ENCODE measurements at regions not wholly inside any gene's neighbourhood (a gene's known extent, or its start where the extent isn't known, plus 50 kb on each side); places are given as distances from the start of the nearest gene placed in this dataset.

- Mint-ChIP-seq H3K4me1 (no peaks in the 10 kb centered on the region), H3K36me3 (peaks cover 0 to 7% (median 0%) of the 10 kb centered on the region in 3 donors), H3K4me3 (no peak overlapping the region), H3K27me3 (no peaks in the 10 kb centered on the region), H3K27ac (no peak overlapping the region), H3K9me3 (peaks cover 0 to 28% (median 14%) of the 10 kb centered on the region in 9 donors)
- no peak for DNase-seq
- no peak for ATAC-seq
- POLR2A ChIA-PET = no interaction called here
These were observed 1038.8 kb upstream of the ARRDC3 start for GRCh38 chr5:92421942-92422341.

- H3K27ac Mint-ChIP-seq = no peak overlapping the region
- POLR2A ChIA-PET = no interaction called here
- peaks cover 0 to 28% (median 14%) of the 10 kb centered on the region in 9 donors for H3K9me3 Mint-ChIP-seq
- peaks cover 0 to 7% (median 0%) of the 10 kb centered on the region in 3 donors for H3K36me3 Mint-ChIP-seq
- no peaks in the 10 kb centered on the region for H3K4me1 Mint-ChIP-seq
- no peak overlapping the region for H3K4me3 Mint-ChIP-seq
- ATAC-seq = no peak
- H3K27me3 Mint-ChIP-seq = no peaks in the 10 kb centered on the region
- DNase-seq = no peak
These were observed 1038.1 kb upstream of the ARRDC3 start for GRCh38 chr5:92421196-92421595.

GRCh38 chr5:92419261-92419660 is 1036.1 kb upstream of the ARRDC3 start:
- Mint-ChIP-seq H3K27ac (no peak overlapping the region), H3K4me1 (no peaks in the 10 kb centered on the region), H3K4me3 (no peak overlapping the region), H3K27me3 (no peaks in the 10 kb centered on the region), H3K36me3 (peaks cover 0 to 7% (median 0%) of the 10 kb centered on the region in 3 donors), H3K9me3 (peaks cover 0 to 28% (median 11%) of the 10 kb centered on the region in 9 donors)
- POLR2A ChIA-PET = no interaction called here
- ATAC-seq = no peak
- DNase-seq = no peak

- Mint-ChIP-seq H3K9me3 (peaks cover 0 to 21% (median 7%) of the 10 kb centered on the region in 9 donors), H3K4me3 (no peak overlapping the region), H3K27ac (no peak overlapping the region), H3K36me3 (peaks cover 0 to 3% (median 0%) of the 10 kb centered on the region in 3 donors), H3K4me1 (no peaks in the 10 kb centered on the region), H3K27me3 (no peaks in the 10 kb centered on the region)
- DNase-seq (no peak), ATAC-seq (no peak)
- POLR2A ChIA-PET = no interaction called here
These were observed 1035.2 kb upstream of the ARRDC3 start for GRCh38 chr5:92418341-92418740.

GRCh38 chr5:92409134-92409533 is 1026.0 kb upstream of the ARRDC3 start:
- peaks cover 0 to 13% (median 2%) of the 10 kb centered on the region in 9 donors for H3K9me3 Mint-ChIP-seq
- no peaks in the 10 kb centered on the region for H3K27me3 Mint-ChIP-seq
- no peaks in the 10 kb centered on the region for H3K36me3 Mint-ChIP-seq
- ATAC-seq (no peak), DNase-seq (no peak)
- no peak overlapping the region for H3K4me3 Mint-ChIP-seq
- no peak overlapping the region for H3K27ac Mint-ChIP-seq
- H3K4me1 Mint-ChIP-seq = no peaks in the 10 kb centered on the region
- POLR2A ChIA-PET = no interaction called here

- Mint-ChIP-seq H3K36me3 (no peaks in the 10 kb centered on the region), H3K27ac (no peak overlapping the region)
These were observed 1020.0 kb upstream of the ARRDC3 start for GRCh38 chr5:92402956-92403702.

GRCh38 chr5:92402045-92402444 is 1018.9 kb upstream of the ARRDC3 start:
- DNase-seq (no peak), ATAC-seq (no peak)
- POLR2A ChIA-PET = no interaction called here
- H3K4me1 Mint-ChIP-seq = no peaks in the 10 kb centered on the region
- H3K36me3 Mint-ChIP-seq = no peaks in the 10 kb centered on the region
- no peak overlapping the region for H3K27ac Mint-ChIP-seq
- peaks cover 0 to 11% (median 0%) of the 10 kb centered on the region in 9 donors for H3K9me3 Mint-ChIP-seq
- H3K27me3 Mint-ChIP-seq = no peaks in the 10 kb centered on the region
- no peak overlapping the region for H3K4me3 Mint-ChIP-seq

More at GRCh38 chr5:92402956-92403702, 1020.0 kb upstream of the ARRDC3 start:
- no peak for ATAC-seq
- no peak for DNase-seq
- POLR2A ChIA-PET = no interaction called here
- peaks cover 0 to 13% (median 2%) of the 10 kb centered on the region in 9 donors for H3K9me3 Mint-ChIP-seq
- H3K4me3 Mint-ChIP-seq = no peak overlapping the region
- no peaks in the 10 kb centered on the region for H3K4me1 Mint-ChIP-seq
- H3K27me3 Mint-ChIP-seq = no peaks in the 10 kb centered on the region

GRCh38 chr5:92401492-92401891 is 1018.4 kb upstream of the ARRDC3 start:
- H3K4me1 Mint-ChIP-seq = no peaks in the 10 kb centered on the region
- H3K27ac Mint-ChIP-seq = no peak overlapping the region
- H3K9me3 Mint-ChIP-seq = peaks cover 0 to 9% (median 0%) of the 10 kb centered on the region in 9 donors
- no peak for ATAC-seq
- no peak overlapping the region for H3K4me3 Mint-ChIP-seq
- no peaks in the 10 kb centered on the region for H3K27me3 Mint-ChIP-seq
- POLR2A ChIA-PET = no interaction called here
- no peak for DNase-seq
- H3K36me3 Mint-ChIP-seq = no peaks in the 10 kb centered on the region

GRCh38 chr5:92394936-92395335 is 1011.8 kb upstream of the ARRDC3 start:
- POLR2A ChIA-PET = no interaction called here
- H3K4me1 Mint-ChIP-seq = no peaks in the 10 kb centered on the region
- no peaks in the 10 kb centered on the region for H3K27me3 Mint-ChIP-seq
- H3K27ac Mint-ChIP-seq = no peak overlapping the region
- DNase-seq = no peak
- no peak overlapping the region for H3K4me3 Mint-ChIP-seq
- peaks cover 0 to 7% (median 0%) of the 10 kb centered on the region in 9 donors for H3K9me3 Mint-ChIP-seq
- no peak for ATAC-seq
- no peaks in the 10 kb centered on the region for H3K36me3 Mint-ChIP-seq

GRCh38 chr5:92390657-92391056 is 1007.5 kb upstream of the ARRDC3 start:
- DNase-seq (no peak), ATAC-seq (no peak)
- peaks cover 0 to 5% (median 0%) of the 10 kb centered on the region in 9 donors for H3K9me3 Mint-ChIP-seq
- no peaks in the 10 kb centered on the region for H3K4me1 Mint-ChIP-seq
- POLR2A ChIA-PET = no interaction called here
- H3K36me3 Mint-ChIP-seq = no peaks in the 10 kb centered on the region
- H3K27ac Mint-ChIP-seq = no peak overlapping the region
- H3K27me3 Mint-ChIP-seq = no peaks in the 10 kb centered on the region
- no peak overlapping the region for H3K4me3 Mint-ChIP-seq

GRCh38 chr5:92380069-92380770 is 997.1 kb upstream of the ARRDC3 start:
- Mint-ChIP-seq H3K27ac (no peak overlapping the region), H3K9me3 (peaks cover 0 to 12% (median 0%) of the 10 kb centered on the region in 9 donors), H3K27me3 (no peaks in the 10 kb centered on the region), H3K4me1 (no peaks in the 10 kb centered on the region), H3K4me3 (no peak overlapping the region), H3K36me3 (no peaks in the 10 kb centered on the region)
- POLR2A ChIA-PET = no interaction called here
- no peak for ATAC-seq
- DNase-seq = no peak

- Mint-ChIP-seq H3K4me1 (no peaks in the 10 kb centered on the region), H3K9me3 (peaks cover 0 to 8% (median 0%) of the 10 kb centered on the region in 9 donors), H3K36me3 (no peaks in the 10 kb centered on the region), H3K4me3 (no peak overlapping the region), H3K27ac (no peak overlapping the region), H3K27me3 (no peaks in the 10 kb centered on the region)
- DNase-seq = no peak
- ATAC-seq = no peak
- POLR2A ChIA-PET = no interaction called here
These were observed 996.0 kb upstream of the ARRDC3 start for GRCh38 chr5:92378966-92379611.

- Mint-ChIP-seq H3K27ac (no peak overlapping the region), H3K36me3 (no peaks in the 10 kb centered on the region), H3K27me3 (no peaks in the 10 kb centered on the region), H3K4me1 (no peaks in the 10 kb centered on the region), H3K9me3 (peaks cover 0 to 11% (median 2%) of the 10 kb centered on the region in 9 donors), H3K4me3 (no peak overlapping the region)
- ATAC-seq = no peak
- DNase-seq = no peak
- POLR2A ChIA-PET = no interaction called here
These were observed 991.7 kb upstream of the ARRDC3 start for GRCh38 chr5:92374859-92375258.
